K562 (cell line): ENCODE measurements at regions not wholly inside any gene's neighbourhood (a gene's known extent, or its start where the extent isn't known, plus 50 kb on each side); places are given as distances from the start of the nearest gene placed in this dataset.

Source experiments
- ATAC-seq: fragments of 200-7000 bp; cut with Tn5 transposase; 3 replicates; pipeline ENCODE4 v1.9.1; 2020; ENCODE audit warnings: moderate library complexity
- BruUV-seq: library from RNA; stranded (reverse); fragments of 400-500 nt; replicated peaks from 2 replicates; lab custom pipeline; 2021; lab: Mats Ljungman, UMichigan
- CTCF ChIA-PET: fragments of 300-600 bp; formaldehyde crosslinking; extraction: SDS; loops from one replicate; lab custom pipeline; 2021; ENCODE audit warnings: low intra/inter-chr PET ratio; lab: Yijun Ruan, JAX
- POLR2A ChIA-PET: fragments of 300-600, 350-650 bp; sonication (Branson Sonifier 250); formaldehyde crosslinking; extraction: SDS; loops from one replicate; lab custom pipeline; 2021; ENCODE audit warnings: antibody characterized with exemption, inconsistent platforms; lab: Yijun Ruan, JAX
- DNase-seq, 4 experiments: peaks; one replicate each; pipeline versions ENCODE4 v3.0.0 to v3.0.0-alpha.2; 2011 to 2018; ENCODE audit warnings: low spot score in 3 of 4, mixed read lengths in 3 of 4; ENCODE audit errors: extremely low read depth in 1 of 4
- FAIRE-seq: peaks from 2 replicates; lab custom pipeline; 2011; peaks lifted over from hg19 to GRCh38; lab: Jason Lieb, UNC
- H2AFZ ChIP-seq: 2 replicates; pipeline ENCODE4 v1.6.0; 2011; ENCODE audit warnings: low read depth, low read length, control low read depth, inconsistent platforms
- H3K27ac ChIP-seq: fragments of 200-600 bp; 3 replicates; pipeline ENCODE4 v1.8.0; 2011; ENCODE audit warnings: low read depth, mild to moderate bottlenecking, control low read depth, inconsistent platforms, low read length, moderate library complexity, mixed read lengths; ENCODE audit errors: extremely low read depth
- H3K27me3 ChIP-seq, 2 experiments: fragments of 300-600 bp in 1 of 2; 2 replicates in 1 of 2; 3 replicates in 1 of 2; pipeline versions ENCODE4 v1.6.0 to v1.8.0; 2011; ENCODE audit warnings: inconsistent platforms in 2 of 2, low read length in 2 of 2, mild to moderate bottlenecking in 1 of 2, mixed read lengths in 1 of 2, moderate library complexity in 1 of 2; ENCODE audit not compliant: control insufficient read depth in 2 of 2, insufficient read depth in 2 of 2
- H3K36me3 ChIP-seq: fragments of 300-600 bp; 3 replicates; pipeline ENCODE4 v1.8.0; 2011; ENCODE audit warnings: mild to moderate bottlenecking, low read length, inconsistent platforms; ENCODE audit not compliant: control insufficient read depth, insufficient read depth
- H3K4me1 ChIP-seq, 2 experiments: fragments of 200-600 bp in 1 of 2; replicated peaks in 1 of 2; 2 replicates in 1 of 2; 3 replicates in 1 of 2; pipeline versions ENCODE4 v1.5.1 to v1.8.0; 2011; ENCODE audit warnings: inconsistent platforms in 2 of 2, low read length in 2 of 2, mild to moderate bottlenecking in 1 of 2, mixed read lengths in 1 of 2, moderate library complexity in 1 of 2; ENCODE audit not compliant: control insufficient read depth in 2 of 2, insufficient read depth in 2 of 2
- H3K4me2 ChIP-seq: 2 replicates; pipeline ENCODE4 v1.6.1; 2011; ENCODE audit warnings: low read length, control low read depth, inconsistent platforms, mixed read lengths; ENCODE audit not compliant: insufficient read depth
- H3K4me3 ChIP-seq: fragments of 200-600 bp; sonication (generic), shearing (Covaris generic); 2 replicates; pipeline ENCODE4 v1.5.1; 2016; ENCODE audit warnings: control low read depth, inconsistent platforms
- H3K79me2 ChIP-seq: fragments of 200-600 bp; 3 replicates; pipeline ENCODE4 v1.8.0; 2011; ENCODE audit warnings: low read length, inconsistent platforms; ENCODE audit not compliant: control insufficient read depth, insufficient read depth
- H3K9ac ChIP-seq, 2 experiments: 2 replicates each; pipeline versions ENCODE4 v1.6.0 to v1.6.1; 2011; ENCODE audit warnings: low read depth in 2 of 2, low read length in 2 of 2, control low read depth in 1 of 2, inconsistent platforms in 1 of 2, mild to moderate bottlenecking in 1 of 2, mixed read lengths in 1 of 2; ENCODE audit not compliant: insufficient read depth in 1 of 2
- H3K9me1 ChIP-seq: one replicate; pipeline ENCODE4 v1.6.0; 2011; ENCODE audit warnings: inconsistent platforms, mild to moderate bottlenecking, low read length, moderate library complexity; ENCODE audit not compliant: control insufficient read depth, insufficient read depth
- H3K9me3 ChIP-seq: replicated peaks from 2 replicates; pipeline ENCODE4 v1.5.1; 2011; ENCODE audit warnings: low read depth, low read length, inconsistent platforms; ENCODE audit not compliant: control insufficient read depth, insufficient read depth
- H4K20me1 ChIP-seq: replicated peaks from 2 replicates; pipeline ENCODE4 v1.6.1; 2011; ENCODE audit warnings: low read length, inconsistent platforms, mixed read lengths; ENCODE audit not compliant: control insufficient read depth, insufficient read depth
- BRCA1 ChIP-seq, 2 experiments: fragments of 450-650 bp in 1 of 2; sonication (generic) in 1 of 2; formaldehyde crosslinking in 1 of 2; IDR thresholded peaks; 2 replicates each; pipeline versions ENCODE4 v1.5.0 to v1.6.1; 2017 to 2020; ENCODE audit warnings: mild to moderate bottlenecking in 1 of 2, missing genetic modification reagents in 1 of 2
- BRD4 ChIP-seq: fragments of 200-600 bp; sonication (generic); IDR thresholded peaks from 2 replicates; pipeline ENCODE4 v1.6.1; 2017; ENCODE audit warnings: inconsistent platforms
- GTF2A2 ChIP-seq: IDR thresholded peaks from 2 replicates; pipeline ENCODE4 v1.6.1; 2016; ENCODE audit warnings: mild to moderate bottlenecking, missing genetic modification characterization, missing compliant biosample characterization
- KLF10 ChIP-seq: fragments of 250-450 bp; sonication (Bioruptor Pico); IDR thresholded peaks from 2 replicates; pipeline ENCODE4 v1.6.1; 2021; ENCODE audit warnings: matching md5 sums
- NELFE ChIP-seq: IDR thresholded peaks from 2 replicates; pipeline ENCODE4 v1.6.1; 2011; ENCODE audit warnings: mild to moderate bottlenecking; ENCODE audit not compliant: insufficient read depth, insufficient read length
- RFX5 ChIP-seq: IDR thresholded peaks from 2 replicates; pipeline ENCODE4 v1.6.1; 2011; ENCODE audit warnings: low read depth, mild to moderate bottlenecking, improper control_type of control experiment, low read length
- ZBTB17 ChIP-seq: fragments of 450-650 bp; formaldehyde crosslinking; IDR thresholded peaks from 2 replicates; pipeline ENCODE4 v1.4.0; 2020; ENCODE audit warnings: mild to moderate bottlenecking
- ZC3H4 ChIP-seq: sonication (generic); formaldehyde crosslinking; IDR thresholded peaks from 2 replicates; pipeline ENCODE4 v1.9.0; 2021; ENCODE audit warnings: missing genetic modification reagents, borderline replicate concordance
- WGBS: fragments of 100-300 bp; shearing (Covaris generic); methylation state at CpG from one replicate; pipeline ENCODE4 v1.1.6; 2016; ENCODE audit warnings: low coverage, mixed read lengths; ENCODE audit not compliant: insufficient coverage; ENCODE audit errors: missing lambda C conversion rate; 5-methylcytosine and 5-hydroxymethylcytosine counted together
- in situ Hi-C: fragments of 300-500 bp; cut with MboI; formaldehyde crosslinking; loops from 4 replicates; pipeline ENCODE4 v1.15.0; 2018; ENCODE audit warnings: inconsistent platforms, mixed read lengths
- intact Hi-C: fragments of 100-400 bp; cut with micrococcal nuclease; formaldehyde crosslinking; loops from 2 replicates; pipeline ENCODE4 v1.14.2; 2022

DNA sequence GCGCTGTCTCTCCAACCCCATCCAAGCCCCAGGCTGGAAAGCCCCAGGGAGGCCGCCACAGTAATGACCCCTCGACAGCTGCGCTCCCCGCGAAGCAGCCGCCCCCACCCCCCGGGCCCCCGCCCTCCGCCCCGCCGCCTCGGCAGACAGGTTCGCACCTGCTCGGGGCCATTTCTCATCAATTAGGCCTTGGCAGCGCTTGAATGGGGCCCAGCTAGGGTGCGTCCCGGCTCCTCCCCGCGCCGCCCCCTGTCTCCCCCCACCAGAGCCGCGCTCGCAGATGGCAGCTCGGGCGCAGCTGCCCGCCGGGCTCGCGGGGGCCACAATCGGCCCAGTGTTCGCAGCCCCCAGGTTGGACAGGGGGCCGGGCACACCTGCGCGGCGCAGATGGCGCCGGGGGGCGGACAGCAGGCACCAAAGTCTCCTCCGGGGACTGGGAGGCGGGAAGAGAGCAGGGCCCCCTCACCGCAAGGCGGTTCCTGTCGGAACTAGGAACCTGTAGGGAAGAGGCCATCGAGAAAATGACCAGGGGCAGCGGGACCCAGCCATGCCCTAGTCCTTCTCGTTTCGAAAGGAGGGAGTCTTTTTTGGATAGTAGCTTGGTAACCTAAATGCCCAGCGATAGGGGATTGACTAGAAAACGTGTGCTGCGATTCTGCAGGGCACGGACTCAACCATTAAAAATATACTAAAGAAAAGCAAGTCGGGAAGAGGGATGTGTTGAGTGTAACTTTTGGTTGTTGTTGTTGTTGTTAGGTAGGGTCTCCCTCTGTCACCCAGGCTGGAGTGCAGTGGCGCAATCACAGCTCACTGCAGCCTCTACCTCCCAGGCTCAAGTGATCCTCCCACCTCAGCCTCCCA lies 83.2 kb upstream of the EYA2 start:
- POLR2A ChIA-PET = interaction anchor here (0.8 to 1.3 kb wide), 2 partner anchors 10 to 238 kb away, joined by 3 to 5 read pairs; no protein-coding TSS in a partner anchor
- CTCF ChIA-PET = no interaction called here
- Histone ChIP-seq H3K4me2 (no peak overlapping the region), H4K20me1 (no peaks in the 10 kb centered on the region), H3K79me2 (no peaks in the 10 kb centered on the region), H3K9me3 (no peaks in the 10 kb centered on the region), H3K9ac (no peak overlapping the region), H3K27ac (no peak overlapping the region), H2AFZ (no peak overlapping the region), H3K27me3 (peaks cover 4 to 37% of the 10 kb centered on the region in 2 experiments), H3K9me1 (no peaks in the 10 kb centered on the region), H3K4me1 (no peaks in the 10 kb centered on the region), H3K4me3 (no peak overlapping the region), H3K36me3 (no peaks in the 10 kb centered on the region)
- in situ Hi-C loops = no loop called here
- DNase-seq (no peak), ATAC-seq (no peak), FAIRE-seq (no peak)
- WGBS = 4% methylated on average over 38 of the region's 54 CpGs
- intact Hi-C loops = no loop called here
- TF ChIP-seq RFX5 (no peak), BRCA1 (IDR thresholded peaks at IDR 0.05) (no peak), BRCA1 (CRISPR knock-in tag; IDR thresholded peaks at IDR 0.05) (no peak), ZC3H4 (CRISPR knock-in tag) (no peak), KLF10 (no peak), GTF2A2 (tag) (no peak), BRD4 (no peak), NELFE (no peak), ZBTB17 (CRISPR knock-in tag) (no peak)
- BruUV-seq = no TSS peak
